ENCODE measurements at regions not wholly inside any gene's neighbourhood (a gene's known extent, or its start where the extent isn't known, plus 50 kb on each side); places are given as distances from the start of the nearest gene placed in this dataset.

- no peak for DNase-seq (ENCODE audit: low read depth, low spot score)
- in situ Hi-C loops (cut with HindIII; ENCODE audit: low pct_unique_long_range_greater_than_20kb, low sequenced_read_pairs) = no loop called here
These were observed 105.8 kb downstream of the AVPR1A start for GRCh38 chr12:63045020-63045860.

GRCh38 chr12:63042646-63043045, 107.7 kb upstream of the PPM1H start:
- DNase-seq (ENCODE audit: low read depth, low spot score) = no peak
- in situ Hi-C loops (cut with HindIII; ENCODE audit: low pct_unique_long_range_greater_than_20kb, low sequenced_read_pairs) = no loop called here

- no peak for DNase-seq (ENCODE audit: low read depth, low spot score)
- in situ Hi-C loops (cut with HindIII; ENCODE audit: low pct_unique_long_range_greater_than_20kb, low sequenced_read_pairs) = no loop called here
These were observed 106.7 kb upstream of the PPM1H start for GRCh38 chr12:63041601-63042000.

- in situ Hi-C loops (cut with HindIII; ENCODE audit: low pct_unique_long_range_greater_than_20kb, low sequenced_read_pairs) = no loop called here
- no peak for DNase-seq (ENCODE audit: low read depth, low spot score)
These were observed 105.7 kb upstream of the PPM1H start for GRCh38 chr12:63040526-63041220.

- DNase-seq (ENCODE audit: low read depth, low spot score) = no peak
- in situ Hi-C loops (cut with HindIII; ENCODE audit: low pct_unique_long_range_greater_than_20kb, low sequenced_read_pairs) = no loop called here
These were observed 103.8 kb upstream of the PPM1H start for GRCh38 chr12:63038713-63039100.

- no peak for DNase-seq (ENCODE audit: low read depth, low spot score)
- in situ Hi-C loops (cut with HindIII; ENCODE audit: low pct_unique_long_range_greater_than_20kb, low sequenced_read_pairs) = no loop called here
These were observed 103.1 kb upstream of the PPM1H start for GRCh38 chr12:63037746-63038712.

GRCh38 chr12:63036974-63037335, 102.0 kb upstream of the PPM1H start:
- no peak for DNase-seq (ENCODE audit: low read depth, low spot score)
- in situ Hi-C loops (cut with HindIII; ENCODE audit: low pct_unique_long_range_greater_than_20kb, low sequenced_read_pairs) = no loop called here

- DNase-seq (ENCODE audit: low read depth, low spot score) = no peak
These were observed 101.4 kb upstream of the PPM1H start for GRCh38 chr12:63036216-63036973.

GRCh38 chr12:63034601-63035000, 99.7 kb upstream of the PPM1H start:
- DNase-seq (ENCODE audit: low read depth, low spot score) = no peak
- in situ Hi-C loops (cut with HindIII; ENCODE audit: low pct_unique_long_range_greater_than_20kb, low sequenced_read_pairs) = no loop called here

More at GRCh38 chr12:63036216-63036973, 101.4 kb upstream of the PPM1H start:
- in situ Hi-C loops (cut with HindIII; ENCODE audit: low pct_unique_long_range_greater_than_20kb, low sequenced_read_pairs) = no loop called here

GRCh38 chr12:63029676-63030075, 94.7 kb upstream of the PPM1H start:
- in situ Hi-C loops (cut with HindIII; ENCODE audit: low pct_unique_long_range_greater_than_20kb, low sequenced_read_pairs) = no loop called here
- no peak for DNase-seq (ENCODE audit: low read depth, low spot score)

GRCh38 chr12:63028951-63029350, 94.0 kb upstream of the PPM1H start:
- no peak for DNase-seq (ENCODE audit: low read depth, low spot score)
- in situ Hi-C loops (cut with HindIII; ENCODE audit: low pct_unique_long_range_greater_than_20kb, low sequenced_read_pairs) = no loop called here

GRCh38 chr12:63025116-63025515, 90.2 kb upstream of the PPM1H start:
- in situ Hi-C loops (cut with HindIII; ENCODE audit: low pct_unique_long_range_greater_than_20kb, low sequenced_read_pairs) = no loop called here
- no peak for DNase-seq (ENCODE audit: low read depth, low spot score)

- no peak for DNase-seq (ENCODE audit: low read depth, low spot score)
- in situ Hi-C loops (cut with HindIII; ENCODE audit: low pct_unique_long_range_greater_than_20kb, low sequenced_read_pairs) = no loop called here
These were observed 89.0 kb upstream of the PPM1H start for GRCh38 chr12:63023926-63024325.

GRCh38 chr12:63021116-63021515, 86.2 kb upstream of the PPM1H start:
- no peak for DNase-seq (ENCODE audit: low read depth, low spot score)
- in situ Hi-C loops (cut with HindIII; ENCODE audit: low pct_unique_long_range_greater_than_20kb, low sequenced_read_pairs) = no loop called here

- DNase-seq (ENCODE audit: low read depth, low spot score) = no peak
- in situ Hi-C loops (cut with HindIII; ENCODE audit: low pct_unique_long_range_greater_than_20kb, low sequenced_read_pairs) = no loop called here
These were observed 85.3 kb upstream of the PPM1H start for GRCh38 chr12:63020269-63020668.

GRCh38 chr12:63018273-63018672, 83.3 kb upstream of the PPM1H start:
- DNase-seq (ENCODE audit: low read depth, low spot score) = no peak
- in situ Hi-C loops (cut with HindIII; ENCODE audit: low pct_unique_long_range_greater_than_20kb, low sequenced_read_pairs) = no loop called here

- DNase-seq (ENCODE audit: low read depth, low spot score) = no peak
- in situ Hi-C loops (cut with HindIII; ENCODE audit: low pct_unique_long_range_greater_than_20kb, low sequenced_read_pairs) = no loop called here
These were observed 78.4 kb upstream of the PPM1H start for GRCh38 chr12:63013302-63013701.

Data from SK-MEL-5 (cell line).